ENCODE measurements at regions not wholly inside any gene's neighbourhood (a gene's known extent, or its start where the extent isn't known, plus 50 kb on each side); places are given as distances from the start of the nearest gene placed in this dataset.

GRCh38 chr11:91730057-91730456 is 494.6 kb upstream of the FAT3 start:
- no peak for DNase-seq

- no peak for DNase-seq
Measured at GRCh38 chr11:91717169-91717568, 507.4 kb upstream of the FAT3 start.

GRCh38 chr11:91707652-91708482 is 516.8 kb upstream of the FAT3 start:
- DNase-seq: no peak

GRCh38 chr11:91703042-91703441 is 521.6 kb upstream of the FAT3 start:
- no peak for DNase-seq

GRCh38 chr11:91700854-91701253 is 523.8 kb upstream of the FAT3 start:
- peak; percentile 15 for DNase-seq

GRCh38 chr11:91698845-91699244 is 525.8 kb upstream of the FAT3 start:
- no peak for DNase-seq

- DNase-seq: no peak
Measured at GRCh38 chr11:91694331-91694730, 530.3 kb upstream of the FAT3 start.

- DNase-seq: no peak
Measured at GRCh38 chr11:91691872-91692271, 532.7 kb upstream of the FAT3 start.

- DNase-seq: no peak
Measured at GRCh38 chr11:91688672-91689071, 535.9 kb upstream of the FAT3 start.

- DNase-seq: peak; percentile 83
Measured at GRCh38 chr11:91686700-91687099, 537.9 kb upstream of the FAT3 start.

GRCh38 chr11:91686281-91686680 is 538.3 kb upstream of the FAT3 start:
- no peak for DNase-seq

- no peak for DNase-seq
Measured at GRCh38 chr11:91673705-91674104, 550.9 kb upstream of the FAT3 start.

- DNase-seq: peak; percentile 32
Measured at GRCh38 chr11:91664521-91664920, 560.1 kb upstream of the FAT3 start.

GRCh38 chr11:91660036-91660435 is 564.6 kb upstream of the FAT3 start:
- DNase-seq: no peak

GRCh38 chr11:91654686-91655085 is 569.9 kb upstream of the FAT3 start:
- no peak for DNase-seq

GRCh38 chr11:91653079-91653754 is 571.4 kb upstream of the FAT3 start:
- no peak for DNase-seq

GRCh38 chr11:91650802-91651201 is 573.8 kb upstream of the FAT3 start:
- no peak for DNase-seq

GRCh38 chr11:91641153-91641552 is 583.5 kb upstream of the FAT3 start:
- DNase-seq: no peak

GRCh38 chr11:91639359-91639758 is 585.3 kb upstream of the FAT3 start:
- DNase-seq: no peak

- DNase-seq: no peak
Measured at GRCh38 chr11:91630916-91631673, 593.5 kb upstream of the FAT3 start.

GRCh38 chr11:91625495-91625894 is 599.1 kb upstream of the FAT3 start:
- DNase-seq: no peak

- DNase-seq: no peak
Measured at GRCh38 chr11:91624021-91624420, 600.6 kb upstream of the FAT3 start.

GRCh38 chr11:91608677-91609076 is 615.9 kb upstream of the FAT3 start:
- no peak for DNase-seq

GRCh38 chr11:91596111-91596510 is 628.5 kb upstream of the FAT3 start:
- DNase-seq: no peak
